VCaP (cell line): ENCODE measurements at regions not wholly inside any gene's neighbourhood (a gene's known extent, or its start where the extent isn't known, plus 50 kb on each side); places are given as distances from the start of the nearest gene placed in this dataset.
"Not testable (repeated sequence)": the region's sequence is repeated elsewhere in the genome, so short reads cannot be mapped to it uniquely, and the experiment has no call there.

Experiments used
- H3K27ac ChIP-seq: fragments of 450-650 bp; 2 replicates; pipeline ENCODE4 v1.5.1; 2017
- CTCF ChIP-seq: fragments of 450-650 bp; conservative IDR thresholded peaks from 2 replicates; pipeline ENCODE4 v1.5.1; 2017; ENCODE audit warnings: mild to moderate bottlenecking, moderate library complexity

- no peak for TF ChIP-seq CTCF
- H3K27ac ChIP-seq = no peak overlapping the region
Observed at GRCh38 chr10:20494474-20494873, 402.6 kb downstream of the NEBL start.

GRCh38 chr10:20492447-20492846, 404.7 kb downstream of the NEBL start:
- no peak for TF ChIP-seq CTCF
- no peak overlapping the region for H3K27ac ChIP-seq

- no peak for TF ChIP-seq CTCF
- H3K27ac ChIP-seq = no peak overlapping the region
Observed at GRCh38 chr10:20489961-20490360, 407.1 kb downstream of the NEBL start.

- TF ChIP-seq CTCF = no peak
- H3K27ac ChIP-seq = no peak overlapping the region
Observed at GRCh38 chr10:20486791-20487190, 410.3 kb downstream of the NEBL start.

- no peak for TF ChIP-seq CTCF
- no peak overlapping the region for H3K27ac ChIP-seq
Observed at GRCh38 chr10:20485554-20485953, 411.6 kb downstream of the NEBL start.

GRCh38 chr10:20481054-20481453, 416.1 kb downstream of the NEBL start:
- TF ChIP-seq CTCF = no peak
- no peak overlapping the region for H3K27ac ChIP-seq

- not testable (repeated sequence) for H3K27ac ChIP-seq
Observed at GRCh38 chr10:20480575-20480974, 416.5 kb downstream of the NEBL start.

- no peak for TF ChIP-seq CTCF
- H3K27ac ChIP-seq = no peak overlapping the region
Observed at GRCh38 chr10:20474064-20474463, 423.0 kb downstream of the NEBL start.
